SK-N-SH (cell line): ENCODE measurements at regions not wholly inside any gene's neighbourhood (a gene's known extent, or its start where the extent isn't known, plus 50 kb on each side); places are given as distances from the start of the nearest gene placed in this dataset.

Source experiments
- CTCF ChIA-PET: fragments of 300-600, 350-600 bp; formaldehyde crosslinking; extraction: SDS; loops from one replicate; lab custom pipeline; 2021; lab: Yijun Ruan, JAX
- POLR2A ChIA-PET: fragments of 350-600 bp; sonication (Branson Sonifier 250); formaldehyde crosslinking; extraction: SDS; loops from one replicate; lab custom pipeline; 2020; ENCODE audit warnings: antibody characterized with exemption, inconsistent platforms; lab: Yijun Ruan, JAX
- DNase-seq: peaks from one replicate; pipeline ENCODE4 v3.0.0; 2012
- H2AFZ ChIP-seq: fragments of 200-600 bp; sonication (generic); 2 replicates; pipeline ENCODE4 v1.8.1; 2016; ENCODE audit warnings: antibody characterized with exemption, mild to moderate bottlenecking, low read depth
- H3F3A ChIP-seq: fragments of 200-600 bp; sonication (generic); replicated peaks from 2 replicates; pipeline ENCODE3; 2016; ENCODE audit warnings: antibody characterized with exemption, mild to moderate bottlenecking; ENCODE audit not compliant: insufficient read depth
- H3K27ac ChIP-seq, 2 experiments: fragments of 200-500 bp in 1 of 2; fragments of 200-600 bp in 1 of 2; sonication (Bioruptor generic) in 1 of 2; sonication (generic), shearing (Covaris generic) in 1 of 2; 2 replicates each; pipeline versions ENCODE4 v1.5.1 to v1.6.1; 2014 to 2016; ENCODE audit warnings: low read depth in 2 of 2, inconsistent platforms in 1 of 2, low read length in 1 of 2, mild to moderate bottlenecking in 1 of 2, mixed read lengths in 1 of 2
- H3K27me3 ChIP-seq: fragments of 200-600 bp; sonication (generic), shearing (Covaris generic); 2 replicates; pipeline ENCODE4 v1.6.1; 2016; ENCODE audit warnings: mixed run types; ENCODE audit not compliant: insufficient read depth
- H3K36me3 ChIP-seq, 2 experiments: fragments of 200-500 bp in 1 of 2; fragments of 200-600 bp in 1 of 2; sonication (Bioruptor generic) in 1 of 2; sonication (generic) in 1 of 2; replicated peaks in 1 of 2; 2 replicates each; pipeline versions ENCODE3 to v1.5.1; 2014 to 2016; ENCODE audit warnings: low read length in 1 of 2, mild to moderate bottlenecking in 1 of 2; ENCODE audit not compliant: insufficient read depth in 2 of 2, control insufficient read depth in 1 of 2
- H3K4me1 ChIP-seq, 2 experiments: fragments of 200-500 bp in 1 of 2; fragments of 200-600 bp in 1 of 2; sonication (Bioruptor generic) in 1 of 2; sonication (generic), shearing (Covaris generic) in 1 of 2; 2 replicates each; pipeline versions ENCODE4 v1.5.1 to v1.6.1; 2014 to 2016; ENCODE audit warnings: low read depth in 1 of 2, low read length in 1 of 2, mixed run types in 1 of 2; ENCODE audit not compliant: insufficient read depth in 2 of 2, control insufficient read depth in 1 of 2
- H3K4me2 ChIP-seq: fragments of 200-600 bp; sonication (generic), shearing (Covaris generic); 2 replicates; pipeline ENCODE4 v1.6.1; 2017; ENCODE audit warnings: mixed run types
- H3K4me3 ChIP-seq, 2 experiments: fragments of 200-500 bp in 1 of 2; fragments of 200-600 bp in 1 of 2; sonication (Bioruptor generic) in 1 of 2; sonication (generic), shearing (Covaris generic) in 1 of 2; 2 replicates each; pipeline versions ENCODE4 v1.5.1 to v1.8.1; 2014 to 2016; ENCODE audit warnings: low read depth in 2 of 2, inconsistent platforms in 1 of 2, low read length in 1 of 2, mild to moderate bottlenecking in 1 of 2, mixed read lengths in 1 of 2, moderate library complexity in 1 of 2
- H3K79me2 ChIP-seq: fragments of 200-600 bp; sonication (generic); 2 replicates; pipeline ENCODE4 v1.8.1; 2017; ENCODE audit warnings: mild to moderate bottlenecking; ENCODE audit not compliant: insufficient read depth
- H3K9ac ChIP-seq: fragments of 200-600 bp; sonication (generic); 2 replicates; pipeline ENCODE4 v1.6.1; 2017; ENCODE audit warnings: mixed run types
- H3K9me2 ChIP-seq: fragments of 200-600 bp; sonication (generic); 2 replicates; pipeline ENCODE4 v1.6.1; 2017; ENCODE audit warnings: mixed run types
- H3K9me3 ChIP-seq: fragments of 200-600 bp; sonication (generic); 2 replicates; pipeline ENCODE4 v1.6.1; 2017; ENCODE audit warnings: mixed run types, mild to moderate bottlenecking, moderate library complexity
- H4K20me1 ChIP-seq: fragments of 200-600 bp; sonication (generic); 2 replicates; pipeline ENCODE4 v1.6.1; 2017; ENCODE audit warnings: mild to moderate bottlenecking, mixed run types; ENCODE audit not compliant: insufficient read depth
- ELF1 ChIP-seq: IDR thresholded peaks from 2 replicates; pipeline ENCODE4 v1.4.0; 2012
- EP300 ChIP-seq, 2 experiments: IDR thresholded peaks; 2 replicates each; pipeline versions ENCODE4 v1.4.0 to v1.6.1; 2012; ENCODE audit warnings: borderline replicate concordance in 1 of 2, low read depth in 1 of 2, low read length in 1 of 2
- FOSL2 ChIP-seq: IDR thresholded peaks from 2 replicates; pipeline ENCODE4 v1.4.0; 2012; ENCODE audit warnings: low read depth, mild to moderate bottlenecking, moderate library complexity, borderline replicate concordance
- GABPA ChIP-seq: IDR thresholded peaks from 2 replicates; pipeline ENCODE4 v1.4.0; 2012; ENCODE audit warnings: low read depth, mild to moderate bottlenecking
- JUND ChIP-seq: IDR thresholded peaks from 2 replicates; pipeline ENCODE4 v1.4.0; 2012
- MEF2A ChIP-seq: IDR thresholded peaks from 2 replicates; pipeline ENCODE4 v1.4.0; 2012; ENCODE audit warnings: low read depth, borderline replicate concordance
- POLR2AphosphoS5 ChIP-seq: IDR thresholded peaks from 2 replicates; pipeline ENCODE4 v1.6.1; 2012; ENCODE audit warnings: low read depth, low read length
- RAD21 ChIP-seq: IDR thresholded peaks from 2 replicates; pipeline ENCODE4 v1.6.1; 2012; ENCODE audit warnings: mild to moderate bottlenecking, low read length
- REST ChIP-seq: IDR thresholded peaks from 2 replicates; pipeline ENCODE4 v1.6.1; 2012; ENCODE audit warnings: mild to moderate bottlenecking, low read depth, low read length, moderate library complexity
- RXRA ChIP-seq: IDR thresholded peaks from 2 replicates; pipeline ENCODE4 v1.4.0; 2012; ENCODE audit warnings: low read depth, mild to moderate bottlenecking, borderline replicate concordance
- SIN3A ChIP-seq: IDR thresholded peaks from 2 replicates; pipeline ENCODE4 v1.6.1; 2012; ENCODE audit warnings: low read depth, mild to moderate bottlenecking, low read length, moderate library complexity, borderline replicate concordance
- TEAD4 ChIP-seq: IDR thresholded peaks from 2 replicates; pipeline ENCODE4 v1.4.0; 2012; ENCODE audit warnings: mild to moderate bottlenecking, borderline replicate concordance; ENCODE audit not compliant: insufficient read depth
- YY1 ChIP-seq: IDR thresholded peaks from 2 replicates; pipeline ENCODE4 v1.4.0; 2012; ENCODE audit warnings: low read depth, mild to moderate bottlenecking
- TF ChIP-seq, protein P1 (sequence below): IDR thresholded peaks from 2 replicates; pipeline ENCODE4 v1.4.0; 2012; ENCODE audit warnings: low read depth
- TF ChIP-seq, protein P2 (sequence below): IDR thresholded peaks from 2 replicates; pipeline ENCODE4 v1.4.0; 2012; ENCODE audit warnings: low read depth, borderline replicate concordance
- TF ChIP-seq, protein P3 (sequence below): fragments of 200-600 bp; sonication (generic); IDR thresholded peaks from 2 replicates; pipeline ENCODE4 v1.6.1; 2017; ENCODE audit warnings: antibody characterized with exemption, mild to moderate bottlenecking, moderate library complexity
- TF ChIP-seq, protein P4 (sequence below): IDR thresholded peaks from 2 replicates; pipeline ENCODE4; 2012

DNA sequence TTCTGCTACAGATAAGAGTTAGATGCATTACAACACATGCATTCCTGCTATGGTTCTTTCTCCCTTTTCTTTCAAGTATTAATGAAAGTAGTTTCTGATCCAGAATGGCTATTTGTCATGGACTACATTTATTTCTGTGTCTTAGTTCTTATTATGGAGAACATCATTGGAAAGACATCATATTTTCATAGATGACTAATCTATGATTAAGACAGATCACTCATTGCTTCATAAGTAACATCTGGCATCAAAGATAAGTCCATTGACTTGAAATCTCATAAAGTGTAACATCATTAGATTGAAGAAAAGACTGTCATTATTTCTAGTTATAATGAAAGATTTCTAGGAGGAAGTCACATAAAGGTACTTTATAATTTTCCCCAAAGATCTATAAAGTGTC lies 366.7 kb downstream of the NSUN3 start:
- H3K36me3 ChIP-seq, result no peaks in the 10 kb centered on the region
- no peaks in the 10 kb centered on the region; a peak in 1 of 4 replicates for H3K4me1 ChIP-seq
- no peak overlapping the region for H3K9ac ChIP-seq
- no peaks in the 10 kb centered on the region for H3K9me2 ChIP-seq
- H4K20me1 ChIP-seq, result no peaks in the 10 kb centered on the region
- H3F3A ChIP-seq, result no peaks in the 10 kb centered on the region
- no peak overlapping the region for H3K4me3 ChIP-seq
- TF ChIP-seq, protein P1, sequence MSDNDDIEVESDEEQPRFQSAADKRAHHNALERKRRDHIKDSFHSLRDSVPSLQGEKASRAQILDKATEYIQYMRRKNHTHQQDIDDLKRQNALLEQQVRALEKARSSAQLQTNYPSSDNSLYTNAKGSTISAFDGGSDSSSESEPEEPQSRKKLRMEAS, result no peak
- TF ChIP-seq, protein P2, sequence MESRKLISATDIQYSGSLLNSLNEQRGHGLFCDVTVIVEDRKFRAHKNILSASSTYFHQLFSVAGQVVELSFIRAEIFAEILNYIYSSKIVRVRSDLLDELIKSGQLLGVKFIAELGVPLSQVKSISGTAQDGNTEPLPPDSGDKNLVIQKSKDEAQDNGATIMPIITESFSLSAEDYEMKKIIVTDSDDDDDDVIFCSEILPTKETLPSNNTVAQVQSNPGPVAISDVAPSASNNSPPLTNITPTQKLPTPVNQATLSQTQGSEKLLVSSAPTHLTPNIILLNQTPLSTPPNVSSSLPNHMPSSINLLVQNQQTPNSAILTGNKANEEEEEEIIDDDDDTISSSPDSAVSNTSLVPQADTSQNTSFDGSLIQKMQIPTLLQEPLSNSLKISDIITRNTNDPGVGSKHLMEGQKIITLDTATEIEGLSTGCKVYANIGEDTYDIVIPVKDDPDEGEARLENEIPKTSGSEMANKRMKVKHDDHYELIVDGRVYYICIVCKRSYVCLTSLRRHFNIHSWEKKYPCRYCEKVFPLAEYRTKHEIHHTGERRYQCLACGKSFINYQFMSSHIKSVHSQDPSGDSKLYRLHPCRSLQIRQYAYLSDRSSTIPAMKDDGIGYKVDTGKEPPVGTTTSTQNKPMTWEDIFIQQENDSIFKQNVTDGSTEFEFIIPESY, result no peak
- TF ChIP-seq YY1, result no peak
- no peak for TF ChIP-seq REST
- no peak for TF ChIP-seq SIN3A
- TF ChIP-seq MEF2A, result no peak
- TF ChIP-seq, protein P3, sequence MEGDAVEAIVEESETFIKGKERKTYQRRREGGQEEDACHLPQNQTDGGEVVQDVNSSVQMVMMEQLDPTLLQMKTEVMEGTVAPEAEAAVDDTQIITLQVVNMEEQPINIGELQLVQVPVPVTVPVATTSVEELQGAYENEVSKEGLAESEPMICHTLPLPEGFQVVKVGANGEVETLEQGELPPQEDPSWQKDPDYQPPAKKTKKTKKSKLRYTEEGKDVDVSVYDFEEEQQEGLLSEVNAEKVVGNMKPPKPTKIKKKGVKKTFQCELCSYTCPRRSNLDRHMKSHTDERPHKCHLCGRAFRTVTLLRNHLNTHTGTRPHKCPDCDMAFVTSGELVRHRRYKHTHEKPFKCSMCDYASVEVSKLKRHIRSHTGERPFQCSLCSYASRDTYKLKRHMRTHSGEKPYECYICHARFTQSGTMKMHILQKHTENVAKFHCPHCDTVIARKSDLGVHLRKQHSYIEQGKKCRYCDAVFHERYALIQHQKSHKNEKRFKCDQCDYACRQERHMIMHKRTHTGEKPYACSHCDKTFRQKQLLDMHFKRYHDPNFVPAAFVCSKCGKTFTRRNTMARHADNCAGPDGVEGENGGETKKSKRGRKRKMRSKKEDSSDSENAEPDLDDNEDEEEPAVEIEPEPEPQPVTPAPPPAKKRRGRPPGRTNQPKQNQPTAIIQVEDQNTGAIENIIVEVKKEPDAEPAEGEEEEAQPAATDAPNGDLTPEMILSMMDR, result no peak
- TF ChIP-seq, protein P4, sequence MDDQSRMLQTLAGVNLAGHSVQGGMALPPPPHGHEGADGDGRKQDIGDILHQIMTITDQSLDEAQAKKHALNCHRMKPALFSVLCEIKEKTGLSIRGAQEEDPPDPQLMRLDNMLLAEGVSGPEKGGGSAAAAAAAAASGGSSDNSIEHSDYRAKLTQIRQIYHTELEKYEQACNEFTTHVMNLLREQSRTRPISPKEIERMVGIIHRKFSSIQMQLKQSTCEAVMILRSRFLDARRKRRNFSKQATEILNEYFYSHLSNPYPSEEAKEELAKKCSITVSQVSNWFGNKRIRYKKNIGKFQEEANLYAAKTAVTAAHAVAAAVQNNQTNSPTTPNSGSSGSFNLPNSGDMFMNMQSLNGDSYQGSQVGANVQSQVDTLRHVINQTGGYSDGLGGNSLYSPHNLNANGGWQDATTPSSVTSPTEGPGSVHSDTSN, result no peak
- no peak for TF ChIP-seq ELF1
- TF ChIP-seq JUND, result no peak
- no peak for TF ChIP-seq FOSL2
- TF ChIP-seq POLR2AphosphoS5, result no peak
- TF ChIP-seq TEAD4, result no peak
- TF ChIP-seq GABPA, result no peak
- TF ChIP-seq RAD21, result no peak
- TF ChIP-seq RXRA, result no peak
- TF ChIP-seq EP300 (IDR thresholded peaks at IDR 0.05; ENCODE audit: borderline replicate concordance in 1 of 2, low read depth in 1 of 2, low read length in 1 of 2), result no peak
- H3K4me2 ChIP-seq, result no peak overlapping the region
- H2AFZ ChIP-seq, result no peak overlapping the region
- H3K27me3 ChIP-seq, result no peaks in the 10 kb centered on the region
- no peaks in the 10 kb centered on the region for H3K9me3 ChIP-seq
- no peak for DNase-seq
- no peak overlapping the region for H3K27ac ChIP-seq
- ChIA-PET CTCF (no interaction called here), POLR2A (no interaction called here)
- H3K79me2 ChIP-seq, result no peaks in the 10 kb centered on the region
